Stomach (tissue), 8 donors: ENCODE measurements at regions not wholly inside any gene's neighbourhood (a gene's known extent, or its start where the extent isn't known, plus 50 kb on each side); places are given as distances from the start of the nearest gene placed in this dataset.

Experiments used
- DNase-seq, 2 donors: peaks; one replicate each; pipeline versions ENCODE4 v3.0.0 to v3.0.0-alpha.2; 2013 to 2019
- H3K27ac ChIP-seq, 5 donors: fragments of 200-600 bp in 4 of 5; sonication (generic) in 4 of 5; one replicate each; pipeline ENCODE4 v1.5.1; 2013 to 2019; ENCODE audit warnings: mild to moderate bottlenecking in 1 of 5, moderate library complexity in 1 of 5
- H3K27me3 ChIP-seq, 3 donors: fragments of 200-600 bp; sonication (generic); one replicate each; pipeline ENCODE4 v1.5.1; 2017 to 2019; ENCODE audit warnings: mixed run types in 1 of 3
- H3K36me3 ChIP-seq, 4 donors: fragments of 200-600 bp; sonication (generic); 1 replicate in 3 of 4; 2 replicates in 1 of 4; pipeline ENCODE4 v1.5.1; 2016 to 2019
- H3K4me1 ChIP-seq, 4 donors: fragments of 200-600 bp; sonication (generic); one replicate each; pipeline ENCODE4 v1.5.1; 2016 to 2019
- H3K4me3 ChIP-seq, 4 donors: fragments of 200-600 bp; sonication (generic) in 3 of 4; one replicate each; pipeline ENCODE4 v1.5.1; 2016 to 2019; ENCODE audit warnings: mild to moderate bottlenecking in 1 of 4
- H3K9me3 ChIP-seq, 4 donors: fragments of 200-600 bp; sonication (generic); one replicate each; pipeline ENCODE4 v1.5.1; 2016 to 2019
- EP300 ChIP-seq: sonication (generic); formaldehyde crosslinking; IDR thresholded peaks from one replicate; pipeline ENCODE4 v1.6.1; 2017; ENCODE audit warnings: antibody characterized with exemption
- POLR2A ChIP-seq, 4 donors: fragments of 450-650 bp; IDR thresholded peaks; one replicate each; pipeline ENCODE4 v1.6.1; 2016; ENCODE audit warnings: antibody characterized with exemption in 4 of 4, control low read depth in 2 of 4, mild to moderate bottlenecking in 1 of 4, moderate library complexity in 1 of 4
- POLR2AphosphoS5 ChIP-seq, 3 donors: sonication (generic); formaldehyde crosslinking; IDR thresholded peaks; one replicate each; pipeline ENCODE4 v1.6.1; 2016; ENCODE audit warnings: antibody characterized with exemption in 3 of 3
- WGBS, 5 donors: extraction: QIAGEN DNeasy Blood & Tissue Kit in 3 of 5; methylation state at CpG; one replicate each; pipeline versions ENCODE4 v1.1.5 to v1.1.7; 2013 to 2018; 5-methylcytosine and 5-hydroxymethylcytosine counted together
- intact Hi-C: fragments of 100-400 bp; cut with DNase I; formaldehyde crosslinking; loops from one replicate; pipeline ENCODE4 v1.15.1; 2023; ENCODE audit warnings: low total_unique reads
- TF ChIP-seq, protein P1 (sequence below), 7 experiments: fragments of 450-650 bp in 4 of 7; fragments of 200-600 bp in 3 of 7; sonication (generic) in 3 of 7; IDR thresholded peaks; one replicate each; pipeline ENCODE4 v1.5.1; 2016 to 2019; ENCODE audit warnings: antibody characterized with exemption in 7 of 7, control low read depth in 2 of 7, mild to moderate bottlenecking in 1 of 7
- donor health status: healthy with polysubstance abuse.
- donor health status: Bipolar disorder and iron deficiency.
- donor health status: healthy.

DNA sequence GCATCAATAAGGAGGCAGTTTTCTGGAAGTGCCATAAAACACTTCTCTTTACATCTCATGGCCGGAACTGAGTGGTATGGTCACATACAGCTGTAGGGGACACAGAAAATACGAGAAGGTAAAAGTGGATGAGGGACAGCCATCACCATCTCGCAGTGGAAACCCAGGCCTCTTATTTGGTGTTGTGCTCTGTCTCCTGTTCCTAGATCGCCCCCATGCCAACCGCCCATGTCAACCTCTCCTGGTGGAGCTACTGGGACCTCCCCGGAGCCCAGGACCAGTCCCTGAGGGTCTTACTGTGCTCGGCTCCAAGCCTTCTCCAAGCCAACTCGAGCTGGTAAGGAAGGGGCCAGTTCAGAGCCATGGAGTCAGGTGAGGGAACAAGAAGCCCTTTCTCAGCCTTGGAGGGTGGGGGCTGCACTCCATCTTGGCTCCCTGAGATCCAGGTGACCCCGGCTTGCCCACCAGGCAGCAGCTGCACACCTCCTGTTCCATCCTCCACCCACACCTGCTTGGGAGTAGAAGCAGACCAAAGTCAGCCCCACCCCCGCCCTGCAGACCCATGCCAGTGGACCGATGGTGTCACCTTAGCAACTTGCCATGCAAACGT lies 149.0 kb upstream of the CST7 start:
- Histone ChIP-seq H3K27ac (no peak overlapping the region), H3K4me1 (no peaks in the 10 kb centered on the region), H3K36me3 (no peaks in the 10 kb centered on the region), H3K4me3 (no peak overlapping the region), H3K9me3 (no peaks in the 10 kb centered on the region), H3K27me3 (peaks cover 0 to 4% (median 0%) of the 10 kb centered on the region in 3 donors)
- TF ChIP-seq POLR2A (IDR thresholded peaks at IDR 0.05) (no peak), EP300 (no peak)
- TF ChIP-seq, protein P1, sequence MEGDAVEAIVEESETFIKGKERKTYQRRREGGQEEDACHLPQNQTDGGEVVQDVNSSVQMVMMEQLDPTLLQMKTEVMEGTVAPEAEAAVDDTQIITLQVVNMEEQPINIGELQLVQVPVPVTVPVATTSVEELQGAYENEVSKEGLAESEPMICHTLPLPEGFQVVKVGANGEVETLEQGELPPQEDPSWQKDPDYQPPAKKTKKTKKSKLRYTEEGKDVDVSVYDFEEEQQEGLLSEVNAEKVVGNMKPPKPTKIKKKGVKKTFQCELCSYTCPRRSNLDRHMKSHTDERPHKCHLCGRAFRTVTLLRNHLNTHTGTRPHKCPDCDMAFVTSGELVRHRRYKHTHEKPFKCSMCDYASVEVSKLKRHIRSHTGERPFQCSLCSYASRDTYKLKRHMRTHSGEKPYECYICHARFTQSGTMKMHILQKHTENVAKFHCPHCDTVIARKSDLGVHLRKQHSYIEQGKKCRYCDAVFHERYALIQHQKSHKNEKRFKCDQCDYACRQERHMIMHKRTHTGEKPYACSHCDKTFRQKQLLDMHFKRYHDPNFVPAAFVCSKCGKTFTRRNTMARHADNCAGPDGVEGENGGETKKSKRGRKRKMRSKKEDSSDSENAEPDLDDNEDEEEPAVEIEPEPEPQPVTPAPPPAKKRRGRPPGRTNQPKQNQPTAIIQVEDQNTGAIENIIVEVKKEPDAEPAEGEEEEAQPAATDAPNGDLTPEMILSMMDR (IDR thresholded peaks at IDR 0.05) = no peak
- intact Hi-C loops = no loop called here
- WGBS, 5 donors = 73 to 85% (median 80%) methylated on average over 9 to 12 of the region's 12 CpGs
- DNase-seq = peak in 1 of 2 donors; percentile 28

- Histone ChIP-seq H3K27ac (no peak overlapping the region), H3K9me3 (no peaks in the 10 kb centered on the region), H3K4me3 (no peak overlapping the region), H3K4me1 (no peaks in the 10 kb centered on the region), H3K36me3 (no peaks in the 10 kb centered on the region), H3K27me3 (no peaks in the 10 kb centered on the region)
- TF ChIP-seq EP300 (no peak), POLR2AphosphoS5 (IDR thresholded peaks at IDR 0.05) (no peak), POLR2A (IDR thresholded peaks at IDR 0.05) (no peak)
- TF ChIP-seq, protein P1 (IDR thresholded peaks at IDR 0.05) = no peak
- 40 to 59% (median 47%) methylated on average over 11 of the region's 11 CpGs for WGBS, 5 donors
- DNase-seq = no peak
- intact Hi-C loops = no loop called here
Observed at GRCh38 chr20:24802286-24802820, 146.7 kb upstream of the CST7 start.

DNA sequence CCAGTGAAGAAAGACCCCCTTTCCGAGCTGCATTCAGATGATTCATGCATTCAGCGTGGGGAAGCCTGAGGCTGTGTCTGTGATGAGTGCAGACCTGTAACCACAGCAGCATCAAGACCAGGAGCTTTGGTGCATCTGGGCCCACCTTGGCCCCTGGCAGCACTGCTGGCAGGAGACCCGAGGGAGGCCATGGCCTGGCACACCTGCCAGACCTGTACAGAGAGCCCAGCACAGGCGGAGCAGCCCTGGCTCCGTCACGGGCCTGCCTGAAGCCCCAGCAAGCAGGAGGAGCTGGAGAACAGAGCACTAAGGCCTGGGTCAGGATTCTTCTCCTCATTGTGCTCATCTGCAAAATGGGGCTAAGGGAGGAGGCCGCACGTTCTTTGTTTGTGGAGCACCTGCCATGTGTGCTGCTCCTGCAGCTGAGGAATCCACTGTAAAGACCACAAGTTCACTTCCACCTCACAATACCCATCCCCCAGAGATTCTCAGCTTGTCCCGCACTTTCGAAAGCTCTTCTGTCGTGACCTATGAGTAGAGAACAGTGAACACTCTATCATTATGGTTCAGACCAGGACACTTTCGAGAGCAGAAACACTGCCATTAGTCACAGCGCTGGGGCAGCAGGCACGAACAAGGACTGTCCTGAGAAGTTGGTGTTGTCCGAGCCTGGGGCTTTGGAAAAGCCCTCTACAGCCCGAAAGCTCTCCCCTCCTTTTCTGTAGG lies 144.4 kb upstream of the CST7 start:
- TF ChIP-seq EP300 (no peak), POLR2AphosphoS5 (IDR thresholded peaks at IDR 0.05) (no peak), POLR2A (IDR thresholded peaks at IDR 0.05) (no peak)
- TF ChIP-seq, protein P1 (IDR thresholded peaks at IDR 0.05) = no peak
- whole genome bisulfite sequencing, 5 donors = 85 to 90% (median 87%) methylated on average over 12 to 16 of the region's 16 CpGs
- intact Hi-C loops = no loop called here

GRCh38 chr20:24805456-24806238 lies 143.4 kb upstream of the CST7 start:
- DNase-seq = no peak
- Histone ChIP-seq H3K36me3 (no peaks in the 10 kb centered on the region), H3K9me3 (no peaks in the 10 kb centered on the region), H3K27me3 (peaks cover 0 to 10% (median 0%) of the 10 kb centered on the region in 3 donors), H3K27ac (no peak overlapping the region), H3K4me1 (no peaks in the 10 kb centered on the region), H3K4me3 (no peak overlapping the region)
- intact Hi-C loops = no loop called here
- WGBS, 5 donors = 71 to 77% (median 76%) methylated on average over 9 to 11 of the region's 11 CpGs
- TF ChIP-seq EP300 = no peak
- TF ChIP-seq POLR2AphosphoS5 (IDR thresholded peaks at IDR 0.05) = no peak
- TF ChIP-seq, protein P1 (IDR thresholded peaks at IDR 0.05) = no peak
- TF ChIP-seq POLR2A (IDR thresholded peaks at IDR 0.05) = no peak

More for the DNA sequence above, 144.4 kb upstream of the CST7 start:
- DNase-seq = no peak
- no peaks in the 10 kb centered on the region for H3K4me1 ChIP-seq
- H3K9me3 ChIP-seq = no peaks in the 10 kb centered on the region
- H3K4me3 ChIP-seq = no peak overlapping the region
- H3K27me3 ChIP-seq = peaks cover 0 to 9% (median 0%) of the 10 kb centered on the region in 3 donors
- no peak overlapping the region for H3K27ac ChIP-seq
- H3K36me3 ChIP-seq = no peaks in the 10 kb centered on the region
